H1 (cell line): ENCODE measurements at regions not wholly inside any gene's neighbourhood (a gene's known extent, or its start where the extent isn't known, plus 50 kb on each side); places are given as distances from the start of the nearest gene placed in this dataset.

Source experiments
- CTCF ChIA-PET: fragments of 300-600 bp; sonication (Branson Sonifier 250); formaldehyde crosslinking; loops from one replicate; lab custom pipeline; 2021; ENCODE audit not compliant: partially characterized antibody; lab: Charles Lee
- POLR2A ChIA-PET: fragments of 300-600 bp; sonication (Branson Sonifier 250); formaldehyde crosslinking; loops from one replicate; lab custom pipeline; 2021; ENCODE audit warnings: inconsistent platforms; ENCODE audit not compliant: partially characterized antibody; lab: Charles Lee
- DNase-seq, 2 experiments: peaks; one replicate each; pipeline versions ENCODE4 v3.0.0 to v3.0.0-alpha.2; 2010 to 2022; ENCODE audit warnings: low spot score in 2 of 2, low read depth in 1 of 2, mixed read lengths in 1 of 2
- FAIRE-seq: peaks from 2 replicates; lab custom pipeline; 2011; peaks lifted over from hg19 to GRCh38; lab: Jason Lieb, UNC
- H2AFZ ChIP-seq: 2 replicates; pipeline ENCODE4 v1.8.1; 2012; ENCODE audit warnings: low read length, inconsistent platforms
- H2AK5ac ChIP-seq: 2 replicates; pipeline ENCODE4 v1.6.1; 2013; ENCODE audit warnings: low read depth, low read length
- H2BK120ac ChIP-seq: replicated peaks from 2 replicates; pipeline ENCODE3; 2013; ENCODE audit warnings: low read depth, low read length, inconsistent platforms
- H2BK12ac ChIP-seq: 2 replicates; pipeline ENCODE4 v1.6.1; 2013; ENCODE audit warnings: low read depth, low read length
- H2BK15ac ChIP-seq: 2 replicates; pipeline ENCODE4 v1.6.1; 2013; ENCODE audit warnings: low read length
- H2BK20ac ChIP-seq: 2 replicates; pipeline ENCODE4 v1.6.1; 2013; ENCODE audit warnings: low read length
- H2BK5ac ChIP-seq: 2 replicates; pipeline ENCODE4 v1.6.1; 2013; ENCODE audit warnings: low read depth, low read length
- H3K14ac ChIP-seq: 2 replicates; pipeline ENCODE4 v1.6.1; 2013; ENCODE audit warnings: inconsistent platforms; ENCODE audit not compliant: insufficient read length
- H3K18ac ChIP-seq: 2 replicates; pipeline ENCODE4 v1.6.1; 2013; ENCODE audit warnings: low read length; ENCODE audit errors: extremely low read depth
- H3K23ac ChIP-seq: 2 replicates; pipeline ENCODE4 v1.6.1; 2013; ENCODE audit warnings: inconsistent platforms; ENCODE audit not compliant: insufficient read length
- H3K23me2 ChIP-seq: 2 replicates; pipeline ENCODE4 v1.6.1; 2013; ENCODE audit warnings: low read depth, low read length
- H3K27ac ChIP-seq: 2 replicates; pipeline ENCODE4 v1.6.1; 2011; ENCODE audit warnings: low read depth, low read length, inconsistent platforms
- H3K27me3 ChIP-seq, 4 experiments: replicated peaks in 1 of 4; 1 replicate in 1 of 4; 2 replicates in 3 of 4; pipeline versions ENCODE4 v1.6.1 to v1.8.1; 2011 to 2013; ENCODE audit warnings: low read length in 3 of 4, mild to moderate bottlenecking in 3 of 4, inconsistent platforms in 2 of 4, mixed read lengths in 2 of 4, moderate library complexity in 1 of 4; ENCODE audit not compliant: control insufficient read depth in 3 of 4, insufficient read depth in 3 of 4; ENCODE audit errors: extremely low read depth in 1 of 4
- H3K36me3 ChIP-seq, 4 experiments: 2 replicates each; pipeline versions ENCODE4 v1.6.1 to v1.8.1; 2011 to 2013; ENCODE audit warnings: mild to moderate bottlenecking in 4 of 4, low read length in 3 of 4, moderate library complexity in 2 of 4, control low read depth in 1 of 4, inconsistent platforms in 1 of 4; ENCODE audit not compliant: insufficient read depth in 4 of 4, control insufficient read depth in 2 of 4
- H3K4ac ChIP-seq: replicated peaks from 2 replicates; pipeline ENCODE3; 2013; ENCODE audit warnings: low read length, low read depth, mixed read lengths, inconsistent platforms; ENCODE audit not compliant: insufficient read length
- H3K4me1 ChIP-seq, 4 experiments: replicated peaks in 1 of 4; 1 replicate in 1 of 4; 2 replicates in 3 of 4; pipeline versions ENCODE4 v1.6.1 to v1.8.1; 2011 to 2013; ENCODE audit warnings: low read length in 3 of 4, inconsistent platforms in 2 of 4, mixed read lengths in 1 of 4; ENCODE audit not compliant: insufficient read depth in 4 of 4, control insufficient read depth in 3 of 4
- H3K4me2 ChIP-seq, 2 experiments: 2 replicates each; pipeline versions ENCODE4 v1.6.1 to v1.8.1; 2011 to 2013; ENCODE audit warnings: low read depth in 2 of 2, low read length in 2 of 2, control low read depth in 1 of 2, inconsistent platforms in 1 of 2, mild to moderate bottlenecking in 1 of 2; ENCODE audit not compliant: insufficient read depth in 1 of 2
- H3K4me3 ChIP-seq, 4 experiments: fragments of 200-600, 300-600 bp in 1 of 4; sonication (generic), shearing (Covaris generic), sonication (Bioruptor Twin) in 1 of 4; 2 replicates each; pipeline versions ENCODE4 v1.5.1 to v1.8.1; 2011 to 2016; ENCODE audit warnings: low read length in 4 of 4, low read depth in 3 of 4, control low read depth in 2 of 4, inconsistent platforms in 2 of 4, mild to moderate bottlenecking in 2 of 4, mixed read lengths in 1 of 4, moderate library complexity in 1 of 4; ENCODE audit not compliant: insufficient read depth in 2 of 4; ENCODE audit errors: extremely low read depth in 1 of 4
- H3K56ac ChIP-seq: replicated peaks from 2 replicates; pipeline ENCODE3; 2013; ENCODE audit warnings: low read depth, mild to moderate bottlenecking, mixed read lengths, low read length, inconsistent platforms; ENCODE audit not compliant: insufficient read length
- H3K79me1 ChIP-seq: 2 replicates; pipeline ENCODE4 v1.6.1; 2013; ENCODE audit warnings: low read depth, low read length, control low read depth
- H3K79me2 ChIP-seq, 2 experiments: 2 replicates each; pipeline versions ENCODE4 v1.6.1 to v1.8.1; 2012 to 2013; ENCODE audit warnings: low read length in 2 of 2, mild to moderate bottlenecking in 2 of 2, inconsistent platforms in 1 of 2; ENCODE audit not compliant: insufficient read depth in 2 of 2, control insufficient read depth in 1 of 2
- H3K9ac ChIP-seq, 4 experiments: replicated peaks in 1 of 4; 1 replicate in 1 of 4; 2 replicates in 3 of 4; pipeline versions ENCODE4 v1.6.1 to v1.8.1; 2011 to 2013; ENCODE audit warnings: low read depth in 3 of 4, low read length in 3 of 4, control low read depth in 2 of 4, mild to moderate bottlenecking in 2 of 4, moderate library complexity in 2 of 4, inconsistent platforms in 1 of 4; ENCODE audit errors: extremely low read depth in 1 of 4
- H3K9me3 ChIP-seq, 2 experiments: 2 replicates each; pipeline versions ENCODE4 v1.6.1 to v1.8.1; 2012 to 2013; ENCODE audit warnings: mild to moderate bottlenecking in 2 of 2, moderate library complexity in 2 of 2, control low read depth in 1 of 2, inconsistent platforms in 1 of 2, low read depth in 1 of 2, low read length in 1 of 2, mixed read lengths in 1 of 2; ENCODE audit not compliant: insufficient read depth in 2 of 2
- H4K20me1 ChIP-seq, 2 experiments: replicated peaks in 1 of 2; 2 replicates each; pipeline versions ENCODE3 to v1.8.1; 2011 to 2013; ENCODE audit warnings: inconsistent platforms in 2 of 2, low read length in 2 of 2, mild to moderate bottlenecking in 1 of 2; ENCODE audit not compliant: insufficient read depth in 2 of 2, control insufficient read depth in 1 of 2
- H4K5ac ChIP-seq: 2 replicates; pipeline ENCODE4 v1.6.1; 2013; ENCODE audit warnings: low read length, low read depth, mixed read lengths, inconsistent platforms; ENCODE audit not compliant: insufficient read length
- H4K8ac ChIP-seq: 2 replicates; pipeline ENCODE4 v1.8.0; 2013; ENCODE audit warnings: mild to moderate bottlenecking, moderate library complexity, low read length, inconsistent platforms; ENCODE audit not compliant: insufficient read depth; ENCODE audit errors: extremely low read depth
- H4K91ac ChIP-seq: replicated peaks from 2 replicates; pipeline ENCODE3; 2013; ENCODE audit warnings: low read length, mixed read lengths, inconsistent platforms; ENCODE audit not compliant: insufficient read length
- ASH2L ChIP-seq: fragments of 200-600, 300-600 bp; sonication (generic); IDR thresholded peaks from one replicate; pipeline ENCODE4 v1.7.1; 2017; ENCODE audit warnings: low read length
- ATF3 ChIP-seq: IDR thresholded peaks from 2 replicates; pipeline ENCODE4 v1.6.1; 2011; ENCODE audit warnings: low read depth, mild to moderate bottlenecking, low read length; ENCODE audit not compliant: insufficient read depth
- CBX8 ChIP-seq: fragments of 300-800, 300-1000 bp; sonication (generic); IDR thresholded peaks from 2 replicates; pipeline ENCODE4 v1.7.1; 2016; ENCODE audit warnings: low read depth, low read length, borderline replicate concordance
- FOSL1 ChIP-seq: IDR thresholded peaks from 2 replicates; pipeline ENCODE4 v1.6.1; 2011; ENCODE audit warnings: mild to moderate bottlenecking, low read depth, low read length, moderate library complexity; ENCODE audit not compliant: insufficient read depth
- JUN ChIP-seq: IDR thresholded peaks from 2 replicates; pipeline ENCODE4 v1.6.1; 2011; ENCODE audit warnings: low read depth, mild to moderate bottlenecking, improper control_type of control experiment, low read length
- JUND ChIP-seq: IDR thresholded peaks from 2 replicates; pipeline ENCODE4 v1.6.1; 2011; ENCODE audit warnings: mild to moderate bottlenecking, improper control_type of control experiment, low read length
- MAFK ChIP-seq: IDR thresholded peaks from 2 replicates; pipeline ENCODE4 v1.6.1; 2012; ENCODE audit warnings: low read depth, mild to moderate bottlenecking, improper control_type of control experiment, low read length
- POLR2A ChIP-seq, 2 experiments: IDR thresholded peaks; 1 replicate in 1 of 2; 2 replicates in 1 of 2; pipeline ENCODE4 v1.6.1; 2011; ENCODE audit warnings: low read depth in 2 of 2, low read length in 2 of 2, mild to moderate bottlenecking in 2 of 2; ENCODE audit errors: control extremely low read depth in 1 of 2
- POU5F1 ChIP-seq: IDR thresholded peaks from 2 replicates; pipeline ENCODE4 v1.6.1; 2011; ENCODE audit warnings: low read depth, mild to moderate bottlenecking, low read length, moderate library complexity
- RAD21 ChIP-seq, 2 experiments: IDR thresholded peaks in 1 of 2; conservative IDR thresholded peaks in 1 of 2; 2 replicates each; pipeline ENCODE4 v1.6.1; 2011; ENCODE audit warnings: low read depth in 2 of 2, low read length in 2 of 2, improper control_type of control experiment in 1 of 2, inconsistent platforms in 1 of 2, mild to moderate bottlenecking in 1 of 2, moderate library complexity in 1 of 2
- TBP ChIP-seq: IDR thresholded peaks from 2 replicates; pipeline ENCODE4 v1.6.1; 2011; ENCODE audit warnings: low read depth, low read length, improper control_type of control experiment
- WGBS, 2 experiments: shearing (Covaris generic) in 1 of 2; methylation state at CpG; one replicate each; pipeline versions ENCODE4 v1.1.6 to v1.1.7; 2013 to 2015; ENCODE audit warnings: low lambda C conversion rate in 2 of 2, mixed read lengths in 2 of 2, inconsistent platforms in 1 of 2, low coverage in 1 of 2, missing lambda C conversion rate in 1 of 2; ENCODE audit not compliant: insufficient replicate concordance in 2 of 2, insufficient coverage in 1 of 2, insufficient read length in 1 of 2; ENCODE audit errors: extremely low coverage in 1 of 2, missing lambda C conversion rate in 1 of 2; 5-methylcytosine and 5-hydroxymethylcytosine counted together

DNA sequence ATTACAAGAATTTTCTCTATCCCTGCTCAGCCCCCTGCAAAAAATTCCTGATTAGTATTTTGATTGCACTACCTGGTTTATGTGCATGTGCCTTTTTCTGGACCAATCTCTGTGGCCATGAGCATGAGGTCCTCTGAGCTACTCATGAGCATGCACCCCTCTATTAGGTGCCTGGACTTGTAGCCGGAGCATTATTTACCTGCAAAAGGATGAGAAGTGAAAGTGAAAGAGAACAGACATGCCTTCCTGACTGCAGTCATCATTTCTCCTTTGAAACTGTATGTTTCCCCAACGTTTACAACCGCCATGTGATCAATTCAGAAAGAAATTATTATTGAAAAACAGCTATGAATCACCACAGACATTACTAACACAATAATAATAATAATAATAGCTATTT lies 1008.8 kb downstream of the ROBO2 start:
- no peaks in the 10 kb centered on the region for H4K20me1 ChIP-seq
- H3K23me2 ChIP-seq = no peaks in the 10 kb centered on the region
- H3K79me2 ChIP-seq = no peaks in the 10 kb centered on the region
- no peak overlapping the region for H3K9ac ChIP-seq
- no peak overlapping the region for H3K14ac ChIP-seq
- H3K56ac ChIP-seq = no peak overlapping the region
- ChIA-PET POLR2A (no interaction called here), CTCF (interaction anchor here (0.6 kb wide), 1 partner anchor 28 kb away, joined by 3 read pairs; no protein-coding TSS in a partner anchor)
- H3K79me1 ChIP-seq = no peaks in the 10 kb centered on the region
- no peak overlapping the region for H2BK5ac ChIP-seq
- FAIRE-seq = no peak
- no peaks in the 10 kb centered on the region for H3K4me1 ChIP-seq
- no peak overlapping the region for H4K8ac ChIP-seq
- H3K4me3 ChIP-seq = no peak overlapping the region
- no peak overlapping the region for H3K18ac ChIP-seq
- H3K4me2 ChIP-seq = no peak overlapping the region
- no peak for DNase-seq
- no peak overlapping the region for H2BK20ac ChIP-seq
- no peak overlapping the region for H3K27ac ChIP-seq
- no peak overlapping the region for H2AK5ac ChIP-seq
- no peak overlapping the region for H3K23ac ChIP-seq
- H3K27me3 ChIP-seq = no peaks in the 10 kb centered on the region
- H3K9me3 ChIP-seq = no peaks in the 10 kb centered on the region
- H4K5ac ChIP-seq = no peak overlapping the region
- H2BK15ac ChIP-seq = no peak overlapping the region
- no peak overlapping the region for H3K4ac ChIP-seq
- no peak overlapping the region for H2BK12ac ChIP-seq
- WGBS, 2 experiments = 88% methylated on average over 3 of the region's 3 CpGs; no CpG with 5 or more reads in 1 of the 2 experiments
- H4K91ac ChIP-seq = no peak overlapping the region
- H3K36me3 ChIP-seq = no peaks in the 10 kb centered on the region
- no peak overlapping the region for H2BK120ac ChIP-seq
- 0 out of 2 replicates have a peak overlapping the region, but pooled peaks have one; percentile 50 for H2AFZ ChIP-seq
- TF ChIP-seq ASH2L (no peak), CBX8 (no peak), POLR2A (IDR thresholded peaks at IDR 0.05; ENCODE audit: control extremely low read depth in 1 of 2, low read depth in 2 of 2, low read length in 2 of 2) (no peak), TBP (no peak), JUND (no peak), FOSL1 (no peak), POU5F1 (no peak), RAD21 (IDR thresholded peaks at IDR 0.05 in 1 of 2, conservative IDR thresholded peaks at IDR 0.05 in 1 of 2; ENCODE audit: low read depth in 2 of 2, low read length in 2 of 2) (no peak), MAFK (no peak), ATF3 (no peak), JUN (no peak)
